H1 (cell line): ENCODE measurements at regions not wholly inside any gene's neighbourhood (a gene's known extent, or its start where the extent isn't known, plus 50 kb on each side); places are given as distances from the start of the nearest gene placed in this dataset.

ENCODE experiments used
- CTCF ChIA-PET: fragments of 300-600 bp; sonication (Branson Sonifier 250); formaldehyde crosslinking; loops from one replicate; lab custom pipeline; 2021; ENCODE audit not compliant: partially characterized antibody; lab: Charles Lee
- POLR2A ChIA-PET: fragments of 300-600 bp; sonication (Branson Sonifier 250); formaldehyde crosslinking; loops from one replicate; lab custom pipeline; 2021; ENCODE audit warnings: inconsistent platforms; ENCODE audit not compliant: partially characterized antibody; lab: Charles Lee
- DNase-seq, 2 experiments: peaks; one replicate each; pipeline versions ENCODE4 v3.0.0 to v3.0.0-alpha.2; 2010 to 2022; ENCODE audit warnings: low spot score in 2 of 2, low read depth in 1 of 2, mixed read lengths in 1 of 2
- FAIRE-seq: peaks from 2 replicates; lab custom pipeline; 2011; peaks lifted over from hg19 to GRCh38; lab: Jason Lieb, UNC
- H2AFZ ChIP-seq: 2 replicates; pipeline ENCODE4 v1.8.1; 2012; ENCODE audit warnings: low read length, inconsistent platforms
- H2AK5ac ChIP-seq: 2 replicates; pipeline ENCODE4 v1.6.1; 2013; ENCODE audit warnings: low read depth, low read length
- H2BK120ac ChIP-seq: replicated peaks from 2 replicates; pipeline ENCODE3; 2013; ENCODE audit warnings: low read depth, low read length, inconsistent platforms
- H2BK12ac ChIP-seq: 2 replicates; pipeline ENCODE4 v1.6.1; 2013; ENCODE audit warnings: low read depth, low read length
- H2BK15ac ChIP-seq: 2 replicates; pipeline ENCODE4 v1.6.1; 2013; ENCODE audit warnings: low read length
- H2BK20ac ChIP-seq: 2 replicates; pipeline ENCODE4 v1.6.1; 2013; ENCODE audit warnings: low read length
- H2BK5ac ChIP-seq: 2 replicates; pipeline ENCODE4 v1.6.1; 2013; ENCODE audit warnings: low read depth, low read length
- H3K14ac ChIP-seq: 2 replicates; pipeline ENCODE4 v1.6.1; 2013; ENCODE audit warnings: inconsistent platforms; ENCODE audit not compliant: insufficient read length
- H3K18ac ChIP-seq: 2 replicates; pipeline ENCODE4 v1.6.1; 2013; ENCODE audit warnings: low read length; ENCODE audit errors: extremely low read depth
- H3K23ac ChIP-seq: 2 replicates; pipeline ENCODE4 v1.6.1; 2013; ENCODE audit warnings: inconsistent platforms; ENCODE audit not compliant: insufficient read length
- H3K23me2 ChIP-seq: 2 replicates; pipeline ENCODE4 v1.6.1; 2013; ENCODE audit warnings: low read depth, low read length
- H3K27ac ChIP-seq: 2 replicates; pipeline ENCODE4 v1.6.1; 2011; ENCODE audit warnings: low read depth, low read length, inconsistent platforms
- H3K27me3 ChIP-seq, 4 experiments: replicated peaks in 1 of 4; 1 replicate in 1 of 4; 2 replicates in 3 of 4; pipeline versions ENCODE4 v1.6.1 to v1.8.1; 2011 to 2013; ENCODE audit warnings: low read length in 3 of 4, mild to moderate bottlenecking in 3 of 4, inconsistent platforms in 2 of 4, mixed read lengths in 2 of 4, moderate library complexity in 1 of 4; ENCODE audit not compliant: control insufficient read depth in 3 of 4, insufficient read depth in 3 of 4; ENCODE audit errors: extremely low read depth in 1 of 4
- H3K36me3 ChIP-seq, 4 experiments: 2 replicates each; pipeline versions ENCODE4 v1.6.1 to v1.8.1; 2011 to 2013; ENCODE audit warnings: mild to moderate bottlenecking in 4 of 4, low read length in 3 of 4, moderate library complexity in 2 of 4, control low read depth in 1 of 4, inconsistent platforms in 1 of 4; ENCODE audit not compliant: insufficient read depth in 4 of 4, control insufficient read depth in 2 of 4
- H3K4ac ChIP-seq: replicated peaks from 2 replicates; pipeline ENCODE3; 2013; ENCODE audit warnings: low read length, low read depth, mixed read lengths, inconsistent platforms; ENCODE audit not compliant: insufficient read length
- H3K4me1 ChIP-seq, 4 experiments: replicated peaks in 1 of 4; 1 replicate in 1 of 4; 2 replicates in 3 of 4; pipeline versions ENCODE4 v1.6.1 to v1.8.1; 2011 to 2013; ENCODE audit warnings: low read length in 3 of 4, inconsistent platforms in 2 of 4, mixed read lengths in 1 of 4; ENCODE audit not compliant: insufficient read depth in 4 of 4, control insufficient read depth in 3 of 4
- H3K4me2 ChIP-seq, 2 experiments: 2 replicates each; pipeline versions ENCODE4 v1.6.1 to v1.8.1; 2011 to 2013; ENCODE audit warnings: low read depth in 2 of 2, low read length in 2 of 2, control low read depth in 1 of 2, inconsistent platforms in 1 of 2, mild to moderate bottlenecking in 1 of 2; ENCODE audit not compliant: insufficient read depth in 1 of 2
- H3K4me3 ChIP-seq, 4 experiments: fragments of 200-600, 300-600 bp in 1 of 4; sonication (generic), shearing (Covaris generic), sonication (Bioruptor Twin) in 1 of 4; 2 replicates each; pipeline versions ENCODE4 v1.5.1 to v1.8.1; 2011 to 2016; ENCODE audit warnings: low read length in 4 of 4, low read depth in 3 of 4, control low read depth in 2 of 4, inconsistent platforms in 2 of 4, mild to moderate bottlenecking in 2 of 4, mixed read lengths in 1 of 4, moderate library complexity in 1 of 4; ENCODE audit not compliant: insufficient read depth in 2 of 4; ENCODE audit errors: extremely low read depth in 1 of 4
- H3K56ac ChIP-seq: replicated peaks from 2 replicates; pipeline ENCODE3; 2013; ENCODE audit warnings: low read depth, mild to moderate bottlenecking, mixed read lengths, low read length, inconsistent platforms; ENCODE audit not compliant: insufficient read length
- H3K79me1 ChIP-seq: 2 replicates; pipeline ENCODE4 v1.6.1; 2013; ENCODE audit warnings: low read depth, low read length, control low read depth
- H3K79me2 ChIP-seq, 2 experiments: 2 replicates each; pipeline versions ENCODE4 v1.6.1 to v1.8.1; 2012 to 2013; ENCODE audit warnings: low read length in 2 of 2, mild to moderate bottlenecking in 2 of 2, inconsistent platforms in 1 of 2; ENCODE audit not compliant: insufficient read depth in 2 of 2, control insufficient read depth in 1 of 2
- H3K9ac ChIP-seq, 4 experiments: replicated peaks in 1 of 4; 1 replicate in 1 of 4; 2 replicates in 3 of 4; pipeline versions ENCODE4 v1.6.1 to v1.8.1; 2011 to 2013; ENCODE audit warnings: low read depth in 3 of 4, low read length in 3 of 4, control low read depth in 2 of 4, mild to moderate bottlenecking in 2 of 4, moderate library complexity in 2 of 4, inconsistent platforms in 1 of 4; ENCODE audit errors: extremely low read depth in 1 of 4
- H3K9me3 ChIP-seq, 2 experiments: 2 replicates each; pipeline versions ENCODE4 v1.6.1 to v1.8.1; 2012 to 2013; ENCODE audit warnings: mild to moderate bottlenecking in 2 of 2, moderate library complexity in 2 of 2, control low read depth in 1 of 2, inconsistent platforms in 1 of 2, low read depth in 1 of 2, low read length in 1 of 2, mixed read lengths in 1 of 2; ENCODE audit not compliant: insufficient read depth in 2 of 2
- H4K20me1 ChIP-seq, 2 experiments: replicated peaks in 1 of 2; 2 replicates each; pipeline versions ENCODE3 to v1.8.1; 2011 to 2013; ENCODE audit warnings: inconsistent platforms in 2 of 2, low read length in 2 of 2, mild to moderate bottlenecking in 1 of 2; ENCODE audit not compliant: insufficient read depth in 2 of 2, control insufficient read depth in 1 of 2
- H4K5ac ChIP-seq: 2 replicates; pipeline ENCODE4 v1.6.1; 2013; ENCODE audit warnings: low read length, low read depth, mixed read lengths, inconsistent platforms; ENCODE audit not compliant: insufficient read length
- H4K8ac ChIP-seq: 2 replicates; pipeline ENCODE4 v1.8.0; 2013; ENCODE audit warnings: mild to moderate bottlenecking, moderate library complexity, low read length, inconsistent platforms; ENCODE audit not compliant: insufficient read depth; ENCODE audit errors: extremely low read depth
- H4K91ac ChIP-seq: replicated peaks from 2 replicates; pipeline ENCODE3; 2013; ENCODE audit warnings: low read length, mixed read lengths, inconsistent platforms; ENCODE audit not compliant: insufficient read length
- CBX5 ChIP-seq: fragments of 300-800, 300-1000 bp; sonication (generic); IDR thresholded peaks from 2 replicates; pipeline ENCODE4 v1.7.1; 2016; ENCODE audit warnings: antibody characterized with exemption, low read length, low read depth
- HDAC6 ChIP-seq: IDR thresholded peaks from one replicate; pipeline ENCODE4 v1.7.1; 2012; ENCODE audit warnings: low read depth, mild to moderate bottlenecking, inconsistent platforms, low read length, moderate library complexity
- KDM5A ChIP-seq: fragments of 200-600 bp; IDR thresholded peaks from 2 replicates; pipeline ENCODE4 v1.7.1; 2012; ENCODE audit warnings: mild to moderate bottlenecking, low read length, inconsistent platforms, mixed read lengths
- MAFK ChIP-seq: IDR thresholded peaks from 2 replicates; pipeline ENCODE4 v1.6.1; 2012; ENCODE audit warnings: low read depth, mild to moderate bottlenecking, improper control_type of control experiment, low read length
- NRF1 ChIP-seq: IDR thresholded peaks from 2 replicates; pipeline ENCODE4 v1.6.1; 2011; ENCODE audit warnings: mild to moderate bottlenecking, low read depth, low read length, improper control_type of control experiment
- RBBP5 ChIP-seq: IDR thresholded peaks from 2 replicates; pipeline ENCODE4 v1.7.1; 2012; ENCODE audit warnings: low read depth, mild to moderate bottlenecking, inconsistent platforms, low read length, moderate library complexity, borderline replicate concordance
- SIN3A ChIP-seq, 2 experiments: IDR thresholded peaks in 1 of 2; conservative IDR thresholded peaks in 1 of 2; 2 replicates each; pipeline ENCODE4 v1.6.1; 2011 to 2012; ENCODE audit warnings: low read length in 2 of 2, improper control_type of control experiment in 1 of 2, low read depth in 1 of 2, mild to moderate bottlenecking in 1 of 2
- TBP ChIP-seq: IDR thresholded peaks from 2 replicates; pipeline ENCODE4 v1.6.1; 2011; ENCODE audit warnings: low read depth, low read length, improper control_type of control experiment
- TEAD4 ChIP-seq: IDR thresholded peaks from 2 replicates; pipeline ENCODE4 v1.6.1; 2012; ENCODE audit warnings: low read depth, low read length, inconsistent platforms, mixed read lengths
- WGBS, 2 experiments: shearing (Covaris generic) in 1 of 2; methylation state at CpG; one replicate each; pipeline versions ENCODE4 v1.1.6 to v1.1.7; 2013 to 2015; ENCODE audit warnings: low lambda C conversion rate in 2 of 2, mixed read lengths in 2 of 2, inconsistent platforms in 1 of 2, low coverage in 1 of 2, missing lambda C conversion rate in 1 of 2; ENCODE audit not compliant: insufficient replicate concordance in 2 of 2, insufficient coverage in 1 of 2, insufficient read length in 1 of 2; ENCODE audit errors: extremely low coverage in 1 of 2, missing lambda C conversion rate in 1 of 2; 5-methylcytosine and 5-hydroxymethylcytosine counted together

- peaks cover 14% of the 10 kb centered on the region for H3K79me1 ChIP-seq
- peaks cover 0 to 16% (median 9%) of the 10 kb centered on the region in 4 experiments; a peak in 6 of 7 replicates for H3K4me1 ChIP-seq
- H2AK5ac ChIP-seq: no peak overlapping the region
- FAIRE-seq: no peak
- no peaks in the 10 kb centered on the region for H3K23me2 ChIP-seq
- peaks cover 0 to 11% of the 10 kb centered on the region in 2 experiments; a peak in 1 of 4 replicates for H3K79me2 ChIP-seq
- no peak overlapping the region for H3K9ac ChIP-seq
- no peak overlapping the region for H3K56ac ChIP-seq
- no peak overlapping the region for H2BK20ac ChIP-seq
- no peak overlapping the region for H3K4me2 ChIP-seq
- no peak overlapping the region for H2BK12ac ChIP-seq
- 89% methylated on average over 7 of the region's 13 CpGs; no CpG with 5 or more reads in 1 of the 2 experiments for WGBS, 2 experiments
- H3K4me3 ChIP-seq: no peak overlapping the region
- TF ChIP-seq KDM5A (no peak), CBX5 (no peak), TEAD4 (no peak), NRF1 (no peak), TBP (no peak), HDAC6 (no peak), MAFK (no peak), SIN3A (conservative IDR thresholded peaks at IDR 0.05 in 1 of 2, IDR thresholded peaks at IDR 0.05 in 1 of 2; ENCODE audit: low read depth in 1 of 2, low read length in 2 of 2) (no peak), RBBP5 (no peak)
- TF ChIP-seq, all 59 proteins: peak for 0
- DNase-seq: no peak
- Histone ChIP-seq H3K36me3 (peaks cover 0 to 5% (median 1%) of the 10 kb centered on the region in 4 experiments; a peak in 3 of 8 replicates), H2BK15ac (no peak overlapping the region), H3K9me3 (no peaks in the 10 kb centered on the region), H3K18ac (no peak overlapping the region), H4K8ac (no peak overlapping the region), H4K5ac (no peak overlapping the region), H3K23ac (no peak overlapping the region), H2AFZ (no peak overlapping the region), H3K27me3 (no peaks in the 10 kb centered on the region), H2BK120ac (no peak overlapping the region), H4K91ac (no peak overlapping the region), H3K4ac (no peak overlapping the region), H2BK5ac (no peak overlapping the region), H4K20me1 (peaks cover 7 to 15% of the 10 kb centered on the region in 2 experiments), H3K14ac (no peak overlapping the region), H3K27ac (no peak overlapping the region)
- POLR2A ChIA-PET: interaction anchor here (1.2 to 1.4 kb wide), 2 partner anchors 9 to 24 kb away, joined by 3 read pairs; no protein-coding TSS in a partner anchor
- CTCF ChIA-PET: interaction anchor here (0.9 kb wide), 1 partner anchor 13 kb away, joined by 3 read pairs; no protein-coding TSS in a partner anchor
Observed at GRCh38 chr12:124412646-124413015, 117.7 kb downstream of the RFLNA start.
